KMS-11 (cell line): ENCODE measurements at regions not wholly inside any gene's neighbourhood (a gene's known extent, or its start where the extent isn't known, plus 50 kb on each side); places are given as distances from the start of the nearest gene placed in this dataset.

Experiments used
- H2AFZ ChIP-seq: fragments of 200-600 bp; sonication (generic); 2 replicates; pipeline ENCODE4 v1.6.1; 2016; ENCODE audit warnings: antibody characterized with exemption, mixed run types, low read depth
- H3K27ac ChIP-seq: fragments of 200-600 bp; sonication (generic); 2 replicates; pipeline ENCODE4 v1.6.1; 2016; ENCODE audit warnings: mild to moderate bottlenecking, mixed run types
- H3K27me3 ChIP-seq: fragments of 200-600 bp; sonication (generic); 2 replicates; pipeline ENCODE4 v1.6.1; 2017; ENCODE audit warnings: mild to moderate bottlenecking, low read depth, mixed run types, moderate library complexity; ENCODE audit not compliant: insufficient read depth
- H3K36me3 ChIP-seq: fragments of 200-600 bp; sonication (generic); 2 replicates; pipeline ENCODE4 v1.6.1; 2017; ENCODE audit warnings: mild to moderate bottlenecking, mixed run types; ENCODE audit not compliant: insufficient read depth
- H3K4me1 ChIP-seq: fragments of 200-600 bp; sonication (generic); 2 replicates; pipeline ENCODE4 v1.6.1; 2016; ENCODE audit warnings: mild to moderate bottlenecking, low read depth, mixed run types; ENCODE audit not compliant: poor library complexity, severe bottlenecking
- H3K4me2 ChIP-seq: fragments of 200-600 bp; sonication (generic); 2 replicates; pipeline ENCODE4 v1.7.0; 2016; ENCODE audit warnings: mild to moderate bottlenecking, mixed run types
- H3K4me3 ChIP-seq: fragments of 200-600 bp; sonication (generic); IDR thresholded peaks from 2 replicates; pipeline ENCODE4 v1.6.1; 2017; ENCODE audit warnings: low read depth, low read length, mixed read lengths; ENCODE audit not compliant: insufficient read depth
- H3K79me2 ChIP-seq: fragments of 200-600 bp; sonication (generic); 2 replicates; pipeline ENCODE4 v1.6.1; 2016; ENCODE audit warnings: low read depth, mixed run types; ENCODE audit not compliant: insufficient read depth
- H3K9ac ChIP-seq: fragments of 200-600 bp; sonication (generic); 2 replicates; pipeline ENCODE4 v1.6.1; 2016; ENCODE audit warnings: mild to moderate bottlenecking, mixed run types
- H4K20me1 ChIP-seq: fragments of 200-600 bp; sonication (generic); 2 replicates; pipeline ENCODE4 v1.6.1; 2016; ENCODE audit warnings: mild to moderate bottlenecking, mixed run types; ENCODE audit not compliant: insufficient read depth
- TF ChIP-seq, protein P1 (sequence below): fragments of 200-600 bp; sonication (generic); conservative IDR thresholded peaks from 2 replicates; pipeline ENCODE4 v1.6.1; 2017; ENCODE audit warnings: low read depth, mild to moderate bottlenecking, antibody characterized with exemption, low read length, moderate library complexity, mixed read lengths

- H2AFZ ChIP-seq = no peak overlapping the region
- no peaks in the 10 kb centered on the region for H3K27me3 ChIP-seq
- H3K9ac ChIP-seq = no peak overlapping the region
- TF ChIP-seq, protein P1, sequence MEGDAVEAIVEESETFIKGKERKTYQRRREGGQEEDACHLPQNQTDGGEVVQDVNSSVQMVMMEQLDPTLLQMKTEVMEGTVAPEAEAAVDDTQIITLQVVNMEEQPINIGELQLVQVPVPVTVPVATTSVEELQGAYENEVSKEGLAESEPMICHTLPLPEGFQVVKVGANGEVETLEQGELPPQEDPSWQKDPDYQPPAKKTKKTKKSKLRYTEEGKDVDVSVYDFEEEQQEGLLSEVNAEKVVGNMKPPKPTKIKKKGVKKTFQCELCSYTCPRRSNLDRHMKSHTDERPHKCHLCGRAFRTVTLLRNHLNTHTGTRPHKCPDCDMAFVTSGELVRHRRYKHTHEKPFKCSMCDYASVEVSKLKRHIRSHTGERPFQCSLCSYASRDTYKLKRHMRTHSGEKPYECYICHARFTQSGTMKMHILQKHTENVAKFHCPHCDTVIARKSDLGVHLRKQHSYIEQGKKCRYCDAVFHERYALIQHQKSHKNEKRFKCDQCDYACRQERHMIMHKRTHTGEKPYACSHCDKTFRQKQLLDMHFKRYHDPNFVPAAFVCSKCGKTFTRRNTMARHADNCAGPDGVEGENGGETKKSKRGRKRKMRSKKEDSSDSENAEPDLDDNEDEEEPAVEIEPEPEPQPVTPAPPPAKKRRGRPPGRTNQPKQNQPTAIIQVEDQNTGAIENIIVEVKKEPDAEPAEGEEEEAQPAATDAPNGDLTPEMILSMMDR = no peak
- H4K20me1 ChIP-seq = no peaks in the 10 kb centered on the region
- H3K4me1 ChIP-seq = no peaks in the 10 kb centered on the region
- no peaks in the 10 kb centered on the region for H3K79me2 ChIP-seq
- no peak overlapping the region for H3K4me2 ChIP-seq
- no peak overlapping the region for H3K4me3 ChIP-seq
- H3K36me3 ChIP-seq = no peaks in the 10 kb centered on the region
- no peak overlapping the region for H3K27ac ChIP-seq
Observed at GRCh38 chr7:15737601-15738000, 51.1 kb upstream of the MEOX2 start.
